ENCODE measurements at regions not wholly inside any gene's neighbourhood (a gene's known extent, or its start where the extent isn't known, plus 50 kb on each side); places are given as distances from the start of the nearest gene placed in this dataset.
"Not testable (repeated sequence)": the region's sequence is repeated elsewhere in the genome, so short reads cannot be mapped to it uniquely, and the experiment has no call there.

- H3K36me3 ChIP-seq: no peaks in the 10 kb centered on the region
- no peak overlapping the region for H3K4me3 ChIP-seq (ENCODE audit: low read depth, low read length)
- no peaks in the 10 kb centered on the region for H3K9me3 ChIP-seq (ENCODE audit: severe bottlenecking)
- no peak overlapping the region for H3K27ac ChIP-seq
- H3K27me3 ChIP-seq (ENCODE audit: insufficient read depth, low read depth, severe bottlenecking): peaks cover 12% of the 10 kb centered on the region
- TF ChIP-seq, protein P1, sequence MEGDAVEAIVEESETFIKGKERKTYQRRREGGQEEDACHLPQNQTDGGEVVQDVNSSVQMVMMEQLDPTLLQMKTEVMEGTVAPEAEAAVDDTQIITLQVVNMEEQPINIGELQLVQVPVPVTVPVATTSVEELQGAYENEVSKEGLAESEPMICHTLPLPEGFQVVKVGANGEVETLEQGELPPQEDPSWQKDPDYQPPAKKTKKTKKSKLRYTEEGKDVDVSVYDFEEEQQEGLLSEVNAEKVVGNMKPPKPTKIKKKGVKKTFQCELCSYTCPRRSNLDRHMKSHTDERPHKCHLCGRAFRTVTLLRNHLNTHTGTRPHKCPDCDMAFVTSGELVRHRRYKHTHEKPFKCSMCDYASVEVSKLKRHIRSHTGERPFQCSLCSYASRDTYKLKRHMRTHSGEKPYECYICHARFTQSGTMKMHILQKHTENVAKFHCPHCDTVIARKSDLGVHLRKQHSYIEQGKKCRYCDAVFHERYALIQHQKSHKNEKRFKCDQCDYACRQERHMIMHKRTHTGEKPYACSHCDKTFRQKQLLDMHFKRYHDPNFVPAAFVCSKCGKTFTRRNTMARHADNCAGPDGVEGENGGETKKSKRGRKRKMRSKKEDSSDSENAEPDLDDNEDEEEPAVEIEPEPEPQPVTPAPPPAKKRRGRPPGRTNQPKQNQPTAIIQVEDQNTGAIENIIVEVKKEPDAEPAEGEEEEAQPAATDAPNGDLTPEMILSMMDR (IDR thresholded peaks at IDR 0.05; ENCODE audit: low read depth, low read length): no peak
- DNase-seq: no peak
Observed at GRCh38 chr3:6287088-6287875, 573.6 kb upstream of the GRM7 start.

- H3K36me3 ChIP-seq: no peaks in the 10 kb centered on the region
- no peaks in the 10 kb centered on the region for H3K27me3 ChIP-seq (ENCODE audit: insufficient read depth, low read depth, severe bottlenecking)
- no peak for DNase-seq
Observed at GRCh38 chr3:6301626-6302025, 559.3 kb upstream of the GRM7 start.

GRCh38 chr3:6315906-6316305, 545.0 kb upstream of the GRM7 start:
- Histone ChIP-seq H3K36me3 (no peaks in the 10 kb centered on the region), H3K27me3 (ENCODE audit: insufficient read depth, low read depth, severe bottlenecking) (no peaks in the 10 kb centered on the region), H3K4me3 (ENCODE audit: low read depth, low read length) (no peak overlapping the region), H3K9me3 (ENCODE audit: severe bottlenecking) (no peaks in the 10 kb centered on the region), H3K27ac (no peak overlapping the region)
- TF ChIP-seq, protein P1 (IDR thresholded peaks at IDR 0.05; ENCODE audit: low read depth, low read length): no peak
- DNase-seq: no peak

More at GRCh38 chr3:6301626-6302025, 559.3 kb upstream of the GRM7 start:
- TF ChIP-seq, protein P1 (IDR thresholded peaks at IDR 0.05; ENCODE audit: low read depth, low read length): no peak
- Histone ChIP-seq H3K4me3 (ENCODE audit: low read depth, low read length) (no peak overlapping the region), H3K27ac (no peak overlapping the region), H3K9me3 (ENCODE audit: severe bottlenecking) (no peaks in the 10 kb centered on the region)

DNA sequence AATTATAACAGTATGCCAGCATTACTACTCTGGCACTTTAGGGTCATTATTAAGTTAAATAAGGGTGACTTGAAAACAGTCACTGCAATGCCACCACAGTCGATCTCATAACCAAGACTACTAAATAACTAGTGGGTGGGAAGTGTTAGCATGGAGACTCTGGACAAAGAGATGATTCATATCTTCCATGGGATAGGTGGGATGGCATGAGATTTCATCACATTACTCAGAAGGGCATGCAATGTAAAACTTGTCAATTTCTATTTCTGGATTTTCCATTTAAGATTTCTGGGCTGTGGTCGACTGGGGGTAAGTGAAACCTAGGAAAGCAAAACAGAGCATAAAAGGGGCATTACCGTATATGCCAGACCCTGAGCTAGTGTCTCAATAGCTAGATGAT, 538.9 kb upstream of the GRM7 start:
- Histone ChIP-seq H3K36me3 (no peaks in the 10 kb centered on the region), H3K4me3 (ENCODE audit: low read depth, low read length) (no peak overlapping the region), H3K27ac (no peak overlapping the region), H3K9me3 (ENCODE audit: severe bottlenecking) (no peaks in the 10 kb centered on the region), H3K27me3 (ENCODE audit: insufficient read depth, low read depth, severe bottlenecking) (peaks cover 14% of the 10 kb centered on the region)
- no peak for DNase-seq
- TF ChIP-seq, protein P1 (IDR thresholded peaks at IDR 0.05; ENCODE audit: low read depth, low read length): no peak

DNA sequence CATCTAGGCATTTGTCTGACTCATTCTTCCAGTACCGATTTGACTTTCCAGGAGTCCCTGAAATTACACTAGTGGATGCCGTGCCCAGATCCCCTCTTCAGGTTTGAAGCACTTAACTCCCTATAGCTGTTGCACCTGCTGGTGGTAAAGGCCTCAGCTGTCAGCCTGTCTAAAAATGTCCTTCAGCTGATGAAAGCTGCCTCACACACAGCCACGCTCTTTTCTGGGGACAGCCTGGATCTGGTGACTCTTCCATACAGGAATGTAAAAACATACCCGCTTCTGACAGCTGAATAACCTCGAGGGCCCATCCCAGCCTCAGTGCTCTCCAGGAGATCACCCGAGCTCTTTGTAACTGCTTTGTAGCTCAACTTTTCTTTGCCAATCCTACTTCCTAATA, 534.1 kb upstream of the GRM7 start:
- no peak overlapping the region for H3K27ac ChIP-seq
- TF ChIP-seq, protein P1 (IDR thresholded peaks at IDR 0.05; ENCODE audit: low read depth, low read length): no peak
- H3K9me3 ChIP-seq (ENCODE audit: severe bottlenecking): no peaks in the 10 kb centered on the region
- no peak overlapping the region for H3K4me3 ChIP-seq (ENCODE audit: low read depth, low read length)
- H3K27me3 ChIP-seq (ENCODE audit: insufficient read depth, low read depth, severe bottlenecking): peaks cover 17% of the 10 kb centered on the region
- no peaks in the 10 kb centered on the region for H3K36me3 ChIP-seq
- no peak for DNase-seq

GRCh38 chr3:6340980-6341325, 520.0 kb upstream of the GRM7 start:
- H3K9me3 ChIP-seq (ENCODE audit: severe bottlenecking); DNase-seq; H3K27ac ChIP-seq; H3K4me3 ChIP-seq (ENCODE audit: low read depth, low read length); H3K36me3 ChIP-seq; H3K27me3 ChIP-seq (ENCODE audit: insufficient read depth, low read depth, severe bottlenecking): not testable (repeated sequence)

Data from WERI-Rb-1 (cell line).